ENCODE measurements at regions not wholly inside any gene's neighbourhood (a gene's known extent, or its start where the extent isn't known, plus 50 kb on each side); places are given as distances from the start of the nearest gene placed in this dataset.

- no peak for DNase-seq
Observed at GRCh38 chr4:160880180-160880579, 1283.6 kb downstream of the FSTL5 start.

- no peak for DNase-seq
Observed at GRCh38 chr4:160887668-160888067, 1276.1 kb downstream of the FSTL5 start.

- DNase-seq, result no peak
Observed at GRCh38 chr4:160894128-160894527, 1269.7 kb downstream of the FSTL5 start.

GRCh38 chr4:160894809-160895208 is 1269.0 kb downstream of the FSTL5 start:
- no peak for DNase-seq

GRCh38 chr4:160927311-160927710 is 1236.5 kb downstream of the FSTL5 start:
- no peak for DNase-seq

GRCh38 chr4:160928482-160928881 is 1235.3 kb downstream of the FSTL5 start:
- DNase-seq, result no peak

GRCh38 chr4:160947653-160948052 is 1216.1 kb downstream of the FSTL5 start:
- no peak for DNase-seq

- DNase-seq, result no peak
Observed at GRCh38 chr4:160956875-160957274, 1206.9 kb downstream of the FSTL5 start.

- DNase-seq, result no peak
Observed at GRCh38 chr4:160969925-160970324, 1193.9 kb downstream of the FSTL5 start.

- no peak for DNase-seq
Observed at GRCh38 chr4:160980091-160980490, 1183.7 kb downstream of the FSTL5 start.

- DNase-seq, result no peak
Observed at GRCh38 chr4:160981083-160981482, 1182.7 kb downstream of the FSTL5 start.

GRCh38 chr4:160983035-160983434 is 1180.8 kb downstream of the FSTL5 start:
- DNase-seq, result no peak

GRCh38 chr4:161002386-161002785 is 1161.4 kb downstream of the FSTL5 start:
- no peak for DNase-seq

- no peak for DNase-seq
Observed at GRCh38 chr4:161003418-161004057, 1160.3 kb downstream of the FSTL5 start.

- DNase-seq, result no peak
Observed at GRCh38 chr4:161005746-161006145, 1158.1 kb downstream of the FSTL5 start.

- no peak for DNase-seq
Observed at GRCh38 chr4:161008527-161008926, 1155.3 kb downstream of the FSTL5 start.

- DNase-seq, result no peak
Observed at GRCh38 chr4:161010227-161010626, 1153.6 kb downstream of the FSTL5 start.

Measured in hematopoietic multipotent progenitor cell treated with erythropoietin and hydrocortisone succinate and interleukin-3 and kit ligand, for 4 days (in vitro differentiated cells).